GM19324 (cell line): ENCODE measurements at regions not wholly inside any gene's neighbourhood (a gene's known extent, or its start where the extent isn't known, plus 50 kb on each side); places are given as distances from the start of the nearest gene placed in this dataset.
"Not testable (repeated sequence)": the region's sequence is repeated elsewhere in the genome, so short reads cannot be mapped to it uniquely, and the experiment has no call there.

ENCODE experiments used
- ATAC-seq: cut with Tn5 transposase; IDR thresholded peaks from one replicate; pipeline ENCODE4 v1.9.1; 2021; ENCODE audit warnings: mild to moderate bottlenecking, moderate library complexity; ENCODE audit not compliant: unreplicated experiment, low FRiP score

- peak; percentile 85 for ATAC-seq
Measured at GRCh38 chr10:57891201-57892006, 376.3 kb downstream of the IPMK start.

DNA sequence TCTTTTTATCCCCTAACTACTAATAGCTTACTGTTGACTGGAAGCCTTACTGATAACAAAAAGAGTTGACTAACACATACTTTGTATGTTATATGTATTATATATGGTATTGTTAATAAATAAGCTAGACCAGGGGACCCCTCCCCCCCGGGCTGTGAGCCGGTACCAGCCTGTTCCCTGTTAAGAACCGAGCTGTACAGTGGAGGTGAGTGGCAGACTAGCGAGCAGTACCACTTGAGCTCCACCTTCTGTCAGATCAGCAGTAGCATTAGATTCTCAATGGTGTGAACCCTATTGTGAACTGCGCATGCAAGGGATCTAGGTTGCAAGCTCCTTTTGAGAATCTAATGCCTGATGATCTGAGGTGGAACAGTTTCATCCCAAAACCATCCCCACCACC, 377.0 kb downstream of the IPMK start:
- no peak for ATAC-seq

DNA sequence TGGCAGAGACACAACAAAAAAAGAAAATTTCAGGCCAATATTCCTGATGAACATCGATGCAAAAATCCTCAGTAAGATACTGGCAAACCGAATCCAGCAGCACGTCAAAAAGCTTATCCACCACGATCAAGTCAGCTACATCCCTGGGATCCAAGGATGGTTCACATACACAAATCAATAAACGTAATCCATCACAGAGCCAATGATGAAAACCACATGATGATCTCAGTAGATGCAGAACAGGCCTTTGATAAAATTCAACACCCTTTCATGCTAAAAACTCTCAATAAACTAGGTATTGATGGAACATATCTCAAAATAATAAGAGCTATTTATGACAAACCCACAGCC, 382.1 kb downstream of the IPMK start:
- not testable (repeated sequence) for ATAC-seq

GRCh38 chr10:57884965-57885617, 382.6 kb downstream of the IPMK start:
- no peak for ATAC-seq

- ATAC-seq, result no peak
Measured at GRCh38 chr10:57884407-57884806, 383.3 kb downstream of the IPMK start.

DNA sequence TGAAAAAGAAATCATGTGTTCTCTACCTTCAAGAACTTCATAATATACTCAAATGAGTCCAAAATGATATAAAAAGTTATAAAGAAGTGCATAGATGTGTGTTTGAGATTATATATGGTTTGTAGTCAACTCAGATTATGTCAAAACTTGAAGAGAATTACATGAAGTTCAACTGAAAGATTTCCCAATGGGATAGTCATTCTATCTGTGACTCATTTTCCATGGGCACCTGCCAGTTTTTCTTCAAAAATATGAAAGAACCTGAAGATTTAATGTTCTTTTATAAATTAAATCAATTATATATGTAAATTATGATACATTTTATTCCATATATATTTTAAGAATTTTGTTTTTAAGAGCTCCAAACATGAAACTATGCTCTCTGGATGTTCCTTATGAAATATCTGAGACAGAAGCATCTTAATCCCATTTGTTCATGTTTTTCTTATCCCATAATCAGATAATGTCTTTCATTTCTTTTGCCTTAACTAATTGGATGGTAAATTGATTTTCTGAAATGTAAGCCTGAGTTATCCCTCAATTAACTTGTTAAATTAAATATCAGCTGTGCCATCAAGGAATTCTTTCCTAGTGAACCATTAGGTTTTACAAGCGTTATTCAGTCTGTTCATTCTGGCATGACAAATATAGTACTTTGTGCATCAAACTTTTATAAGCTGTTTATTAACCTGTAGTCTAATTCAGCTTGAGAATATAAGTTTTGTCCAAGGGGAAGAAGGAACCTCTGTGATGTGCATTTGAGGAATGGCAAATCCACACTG, 387.1 kb downstream of the IPMK start:
- ATAC-seq, result no peak

GRCh38 chr10:57874810-57875209, 392.9 kb downstream of the IPMK start:
- ATAC-seq, result no peak

- no peak for ATAC-seq
Measured at GRCh38 chr10:57867241-57867640, 400.5 kb downstream of the IPMK start.

GRCh38 chr10:57864765-57865680, 402.7 kb downstream of the IPMK start:
- no peak for ATAC-seq

GRCh38 chr10:57849691-57850357, 417.9 kb downstream of the IPMK start:
- no peak for ATAC-seq

DNA sequence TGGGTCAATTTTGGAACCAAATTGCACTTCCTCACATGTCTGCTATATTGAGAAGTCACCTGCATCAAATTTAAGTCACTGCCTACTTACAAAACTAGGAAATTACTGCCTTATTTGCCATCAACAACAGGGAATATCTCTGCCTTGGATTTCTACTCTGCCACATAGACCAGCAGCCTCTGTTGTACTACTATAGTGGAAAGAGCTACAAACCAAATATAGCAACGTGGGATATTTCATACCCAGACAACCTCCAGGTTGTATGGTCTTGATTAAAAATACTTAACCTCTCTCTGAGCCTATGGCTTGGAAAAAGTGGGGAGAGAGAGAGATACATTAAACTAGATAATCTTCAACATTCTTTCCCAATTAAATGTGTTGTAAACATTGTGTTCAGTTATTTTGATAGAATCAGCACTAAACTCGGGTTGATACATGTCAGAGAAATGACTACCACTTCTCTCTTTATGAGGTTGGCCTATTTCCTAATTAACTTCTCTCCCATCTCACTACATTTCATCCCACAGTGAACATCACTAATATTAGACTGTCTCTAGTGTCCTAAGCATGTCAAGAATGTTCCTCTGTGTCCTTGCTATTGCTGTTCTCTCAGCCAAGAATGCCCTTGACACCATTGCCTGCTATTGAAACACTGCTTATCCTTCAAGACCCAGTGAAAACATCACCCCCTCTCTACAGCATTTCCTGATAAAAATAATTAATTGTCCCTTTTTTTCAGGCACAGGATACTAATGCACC, 421.2 kb downstream of the IPMK start:
- no peak for ATAC-seq

DNA sequence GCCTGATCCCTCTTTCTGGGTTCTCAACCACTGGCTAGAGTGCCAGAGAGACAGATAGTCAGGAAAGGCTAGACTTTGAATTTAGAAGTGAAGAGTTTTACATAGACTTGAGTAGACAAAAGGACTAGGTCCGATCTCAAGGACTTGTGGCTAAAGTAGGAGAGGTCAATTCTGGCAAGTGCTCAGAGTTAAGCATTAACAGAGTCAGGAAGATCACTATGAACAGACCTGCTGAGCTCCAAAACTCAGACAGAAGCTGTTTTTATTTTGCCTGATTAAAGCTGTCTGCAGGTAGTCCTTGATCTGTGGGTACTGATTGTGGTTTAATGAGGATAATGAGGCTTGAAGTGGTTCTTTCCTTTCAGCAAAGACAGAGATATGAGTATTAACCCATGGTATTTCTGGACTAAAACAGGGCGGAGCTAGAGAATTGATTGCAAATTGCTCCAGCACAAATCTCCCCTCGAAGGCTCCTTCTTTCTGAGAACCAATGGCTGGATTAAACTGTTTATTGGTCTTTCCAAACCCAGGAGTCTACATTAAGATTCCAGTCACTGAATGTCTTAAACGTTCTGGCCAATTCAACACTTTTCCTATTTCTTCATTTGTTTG, 423.2 kb downstream of the IPMK start:
- no peak for ATAC-seq

GRCh38 chr10:57830877-57831560, 436.7 kb downstream of the IPMK start:
- no peak for ATAC-seq

DNA sequence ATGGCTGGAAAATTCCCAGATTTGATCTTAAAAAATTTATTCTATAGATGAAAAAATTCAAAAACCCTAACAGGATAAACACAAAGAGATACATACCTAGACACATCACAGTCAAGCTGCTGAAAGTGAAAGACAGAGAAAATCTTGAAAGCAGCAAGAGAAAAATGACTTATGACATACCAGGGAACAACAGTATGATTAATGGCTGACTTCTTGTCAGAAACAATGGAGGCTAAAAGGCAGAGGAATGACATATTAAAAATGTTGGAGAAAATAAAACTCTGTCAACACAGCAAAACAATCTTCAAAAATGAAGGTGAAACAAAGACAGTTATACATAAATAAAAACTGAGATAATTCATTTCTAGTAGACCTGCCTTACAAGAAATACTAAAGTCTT, 442.7 kb downstream of the IPMK start:
- no peak for ATAC-seq

DNA sequence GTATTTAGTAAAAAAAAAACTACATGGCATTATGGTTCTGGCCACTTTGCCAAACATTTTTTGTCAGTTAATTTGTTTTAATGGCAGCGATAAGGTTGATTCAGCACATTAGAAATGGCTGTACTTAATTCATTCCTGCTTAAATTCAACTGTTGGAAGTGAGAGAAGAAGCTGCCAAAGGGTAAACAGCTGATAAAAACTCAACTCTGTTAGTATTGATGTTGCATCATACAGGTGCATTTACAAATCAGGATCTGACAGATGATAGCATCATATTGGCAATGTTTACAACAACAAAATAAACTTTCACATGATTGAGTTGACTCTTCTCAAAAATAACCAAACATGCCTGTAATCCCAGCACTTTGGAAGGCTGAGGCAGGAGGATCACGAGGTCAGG, 444.3 kb downstream of the IPMK start:
- ATAC-seq, result no peak

DNA sequence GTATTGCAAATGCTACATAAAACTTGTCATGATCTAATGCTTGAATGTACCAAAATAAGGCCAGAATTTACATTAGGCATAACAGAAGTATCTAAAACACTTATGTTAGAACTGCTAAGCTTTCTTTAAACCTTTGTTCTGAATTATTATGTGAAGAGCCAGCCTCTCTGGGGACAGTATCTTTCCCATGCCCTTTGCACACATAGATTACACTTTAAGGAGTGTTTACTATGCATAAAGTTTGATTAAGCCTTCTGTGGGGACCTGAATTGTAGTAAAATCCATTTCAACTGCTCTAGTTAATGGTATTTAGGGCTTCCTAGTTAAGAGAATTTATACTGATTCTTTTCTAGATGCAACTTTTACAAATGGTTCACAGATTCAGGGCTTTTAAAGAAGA, 444.7 kb downstream of the IPMK start:
- no peak for ATAC-seq

- ATAC-seq, result no peak
Measured at GRCh38 chr10:57818522-57818921, 449.2 kb downstream of the IPMK start.

DNA sequence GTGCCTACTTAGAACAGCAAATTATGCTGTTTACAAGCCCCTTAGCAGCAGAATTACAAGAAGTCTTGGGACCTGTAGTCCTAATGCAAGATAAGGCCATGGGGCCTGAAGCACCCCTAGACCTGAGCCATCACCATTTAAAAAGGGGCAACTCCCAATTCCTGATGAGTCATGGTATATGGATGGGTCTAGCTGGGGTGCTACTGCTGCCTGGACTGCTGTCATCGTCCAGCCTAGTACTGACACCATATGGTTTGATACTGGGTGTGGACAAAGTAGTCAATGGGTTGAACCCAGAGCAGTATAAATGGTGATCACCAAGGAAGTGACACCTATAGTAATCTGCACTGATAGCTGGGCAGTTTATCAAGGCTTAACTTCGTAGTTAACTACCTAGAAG, 450.0 kb downstream of the IPMK start:
- ATAC-seq, result no peak
